Activated naive CD4-positive, alpha-beta T cell treated with anti-CD3 and anti-CD28 coated beads, Interleukin-2, amount 50 U/mL, for 24 hours (primary cell): ENCODE measurements at regions not wholly inside any gene's neighbourhood (a gene's known extent, or its start where the extent isn't known, plus 50 kb on each side); places are given as distances from the start of the nearest gene placed in this dataset.
A peak's percentile ranks its signal among the peaks of the same experiment; 100 is the strongest.

Source experiments
- H3K27ac Mint-ChIP-seq: one replicate; pipeline ENCODE4 v1.8.0; 2021; ENCODE audit warnings: mild to moderate bottlenecking, mixed read lengths
- H3K27me3 Mint-ChIP-seq: one replicate; pipeline ENCODE4 v1.8.0; 2021; ENCODE audit warnings: mixed read lengths
- H3K36me3 Mint-ChIP-seq: one replicate; pipeline ENCODE4 v1.8.0; 2021; ENCODE audit warnings: mixed read lengths
- H3K4me1 Mint-ChIP-seq: one replicate; pipeline ENCODE4 v1.8.0; 2021; ENCODE audit warnings: mixed read lengths
- H3K4me3 Mint-ChIP-seq: one replicate; pipeline ENCODE4 v1.8.0; 2021; ENCODE audit warnings: mild to moderate bottlenecking, mixed read lengths
- H3K9me3 Mint-ChIP-seq: one replicate; pipeline ENCODE4 v1.8.0; 2021; ENCODE audit warnings: mixed read lengths

DNA sequence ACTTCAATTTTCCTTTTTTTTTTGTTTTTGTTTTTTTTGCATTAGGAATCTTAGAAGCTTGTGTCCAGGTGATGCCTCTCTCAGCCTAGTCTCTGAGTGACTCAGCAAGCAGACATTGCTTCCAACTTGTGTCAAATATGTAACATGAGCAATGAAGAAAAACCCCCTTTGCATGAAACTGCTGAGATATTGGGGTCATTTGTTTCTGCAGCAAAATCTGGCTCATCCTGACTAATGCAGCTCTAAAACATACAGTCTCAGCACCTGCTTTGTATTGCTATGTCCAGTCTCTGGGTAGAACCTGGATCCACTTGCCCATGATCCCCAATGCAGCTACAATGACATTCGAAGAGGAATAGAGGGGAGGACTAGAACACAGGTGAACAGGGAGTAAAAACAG, 55.7 kb upstream of the LRFN2 start:
- Mint-ChIP-seq H3K27me3 (no peaks in the 10 kb centered on the region), H3K4me3 (no peak overlapping the region), H3K27ac (no peak overlapping the region), H3K9me3 (no peaks in the 10 kb centered on the region), H3K4me1 (peaks cover 26% of the 10 kb centered on the region), H3K36me3 (no peaks in the 10 kb centered on the region)

DNA sequence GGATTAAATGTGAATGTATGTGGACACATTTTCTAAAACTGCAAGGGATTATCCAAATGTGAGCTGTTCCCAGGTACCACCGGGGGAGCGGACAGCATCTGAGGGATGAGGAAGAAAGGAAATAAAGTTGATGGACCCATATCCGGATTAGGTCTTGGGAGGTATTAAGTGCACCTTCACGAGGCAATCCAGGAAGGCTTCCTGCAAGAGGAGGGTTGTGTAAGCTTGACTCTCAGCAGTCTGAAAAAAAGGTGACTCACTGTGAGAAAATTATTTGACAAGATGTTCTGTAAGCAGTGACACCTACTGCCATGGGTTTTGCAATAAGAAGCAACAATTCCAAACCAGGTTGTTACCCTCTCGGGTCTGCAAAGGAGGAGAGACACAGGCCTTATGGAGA, 55.0 kb upstream of the LRFN2 start:
- H3K4me3 Mint-ChIP-seq = no peak overlapping the region
- no peaks in the 10 kb centered on the region for H3K36me3 Mint-ChIP-seq
- H3K27ac Mint-ChIP-seq = no peak overlapping the region
- H3K27me3 Mint-ChIP-seq = no peaks in the 10 kb centered on the region
- H3K9me3 Mint-ChIP-seq = no peaks in the 10 kb centered on the region
- peaks cover 26% of the 10 kb centered on the region for H3K4me1 Mint-ChIP-seq

DNA sequence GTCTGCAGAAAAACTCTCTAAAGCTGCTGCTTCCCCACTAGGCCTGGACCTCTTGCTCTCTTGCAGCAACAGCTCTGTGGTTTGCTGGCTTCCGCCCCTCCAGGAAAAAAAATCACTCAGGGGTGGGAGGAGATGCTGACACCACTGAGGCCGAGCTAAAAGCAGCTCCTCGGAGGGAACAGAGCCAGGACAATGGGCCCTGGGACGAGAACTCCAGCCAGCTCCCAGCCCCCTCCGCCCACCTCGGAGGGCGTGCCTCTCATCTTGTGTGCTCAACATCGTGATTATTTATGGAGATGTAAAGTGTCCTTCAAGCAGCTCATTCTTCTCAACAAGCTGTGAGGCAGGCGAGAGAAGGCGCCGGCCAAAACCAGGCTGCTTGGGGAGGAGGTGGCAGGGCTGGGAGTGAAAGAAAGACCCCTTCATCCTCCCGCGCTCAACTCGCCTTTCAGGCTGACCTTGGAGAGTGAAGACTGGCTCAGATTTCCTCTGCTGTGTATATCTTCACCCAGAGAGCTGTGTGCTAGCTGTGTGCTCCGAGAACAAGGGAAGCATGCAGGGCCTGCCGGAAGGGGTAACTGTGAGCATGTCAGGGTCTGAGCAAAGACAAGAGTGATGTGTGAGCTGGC, 53.5 kb upstream of the LRFN2 start:
- H3K4me1 Mint-ChIP-seq = peaks cover 26% of the 10 kb centered on the region
- no peaks in the 10 kb centered on the region for H3K9me3 Mint-ChIP-seq
- H3K27me3 Mint-ChIP-seq = no peaks in the 10 kb centered on the region
- peak overlapping the region; percentile 44 for H3K27ac Mint-ChIP-seq
- no peaks in the 10 kb centered on the region for H3K36me3 Mint-ChIP-seq
- peak overlapping the region; percentile 51 for H3K4me3 Mint-ChIP-seq
